NT2/D1 (cell line): ENCODE measurements at regions not wholly inside any gene's neighbourhood (a gene's known extent, or its start where the extent isn't known, plus 50 kb on each side); places are given as distances from the start of the nearest gene placed in this dataset.

Experiments
- SUZ12 ChIP-seq: IDR thresholded peaks from 2 replicates; pipeline ENCODE4 v1.6.1; 2011; ENCODE audit not compliant: insufficient read length, insufficient read depth; ENCODE audit errors: extremely low read depth
- ZNF274 ChIP-seq: IDR thresholded peaks from 2 replicates; pipeline ENCODE4 v1.6.1; 2011; ENCODE audit warnings: mild to moderate bottlenecking, low read depth, low read length

DNA sequence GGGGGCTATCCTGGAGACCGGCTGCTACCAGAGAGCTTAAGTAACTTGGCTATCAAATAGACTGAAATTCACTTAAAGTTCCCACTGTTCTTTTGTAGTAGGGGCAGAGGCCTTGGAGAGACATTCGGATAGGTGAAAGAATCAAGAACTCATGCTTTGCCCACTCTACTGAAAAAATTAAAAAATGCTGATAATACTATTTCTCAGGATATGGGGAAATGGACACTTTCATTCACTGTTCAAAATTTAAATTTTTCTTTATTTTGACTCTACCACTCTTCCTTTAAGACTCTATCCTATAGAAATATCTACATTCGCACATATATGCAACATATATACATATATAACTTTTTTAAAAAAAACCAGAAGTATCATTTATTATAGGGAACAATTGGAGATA, 117.8 kb upstream of the CHD6 start:
- TF ChIP-seq ZNF274 (no peak), SUZ12 (no peak)
